Neutrophil (primary cell): ENCODE measurements at regions not wholly inside any gene's neighbourhood (a gene's known extent, or its start where the extent isn't known, plus 50 kb on each side); places are given as distances from the start of the nearest gene placed in this dataset.

Experiments
- H3K27ac ChIP-seq: fragments of 200-600 bp; sonication (generic); 2 replicates; pipeline ENCODE4 v1.5.1; 2016; ENCODE audit warnings: mild to moderate bottlenecking, moderate library complexity
- H3K27me3 ChIP-seq: fragments of 200-600 bp; sonication (generic); 2 replicates; pipeline ENCODE4 v1.6.0; 2016; ENCODE audit warnings: mild to moderate bottlenecking
- H3K36me3 ChIP-seq: fragments of 200-600 bp; sonication (generic); 2 replicates; pipeline ENCODE4 v1.5.1; 2017
- H3K4me1 ChIP-seq, 2 experiments: fragments of 200-600 bp in 1 of 2; sonication (generic) in 1 of 2; 1 replicate in 1 of 2; 2 replicates in 1 of 2; pipeline versions ENCODE4 v1.5.1 to v1.6.1; 2013 to 2016; ENCODE audit warnings: low read depth in 1 of 2, low read length in 1 of 2, mild to moderate bottlenecking in 1 of 2, moderate library complexity in 1 of 2; ENCODE audit not compliant: control insufficient read depth in 1 of 2, insufficient read depth in 1 of 2
- H3K4me3 ChIP-seq, 2 experiments: fragments of 200-600 bp in 1 of 2; sonication (generic) in 1 of 2; 1 replicate in 1 of 2; 2 replicates in 1 of 2; pipeline ENCODE4 v1.5.1; 2013 to 2016; ENCODE audit warnings: low read depth in 1 of 2, low read length in 1 of 2, mild to moderate bottlenecking in 1 of 2, moderate library complexity in 1 of 2
- H3K9me3 ChIP-seq: fragments of 200-600 bp; sonication (generic); 2 replicates; pipeline ENCODE4 v1.5.1; 2016
- TF ChIP-seq, protein P1 (sequence below): fragments of 200-600 bp; sonication (generic); IDR thresholded peaks from 2 replicates; pipeline ENCODE4 v1.5.1; 2016; ENCODE audit warnings: antibody characterized with exemption

DNA sequence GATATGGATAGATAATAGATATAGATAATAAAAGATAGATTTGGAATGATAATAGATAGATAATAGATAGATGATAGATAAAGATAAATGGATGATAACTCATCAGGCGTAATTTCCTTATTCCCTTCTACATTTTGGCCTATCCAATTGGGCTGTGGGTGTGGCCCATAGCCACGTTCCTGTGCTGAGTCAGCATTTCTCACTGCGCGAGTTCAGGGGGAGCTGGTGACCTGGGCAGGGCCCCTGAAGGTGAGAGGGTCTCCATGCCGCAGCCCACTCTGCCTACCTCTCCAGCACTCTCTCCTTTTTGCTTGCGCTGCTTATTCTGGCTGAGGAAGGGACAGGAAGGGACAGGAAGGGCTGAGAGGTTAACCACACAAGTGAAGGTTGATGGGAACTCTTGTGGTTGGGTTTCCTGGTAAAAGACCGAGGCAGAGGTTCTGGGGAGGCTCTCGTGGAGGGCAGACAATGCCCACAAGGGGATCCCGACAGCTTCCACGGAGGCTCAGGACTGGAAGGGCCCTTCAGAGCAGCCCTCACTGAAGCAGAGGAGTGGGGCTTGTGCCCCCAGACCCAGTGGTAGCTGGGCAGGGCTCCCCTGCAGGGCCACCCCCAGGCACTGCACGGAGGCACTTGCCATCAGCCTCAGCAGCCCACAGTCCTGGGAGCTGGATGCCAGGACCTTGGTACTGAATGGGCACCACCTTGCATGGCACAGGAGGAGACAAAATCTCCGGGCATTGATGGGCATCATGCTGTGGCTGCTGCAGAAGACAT is 247.3 kb upstream of the PITRM1 start:
- Histone ChIP-seq H3K9me3 (no peaks in the 10 kb centered on the region), H3K4me3 (no peak overlapping the region), H3K4me1 (peaks cover 3 to 5% of the 10 kb centered on the region in 2 experiments), H3K36me3 (no peaks in the 10 kb centered on the region), H3K27me3 (peaks cover 20% of the 10 kb centered on the region), H3K27ac (no peak overlapping the region)
- TF ChIP-seq, protein P1, sequence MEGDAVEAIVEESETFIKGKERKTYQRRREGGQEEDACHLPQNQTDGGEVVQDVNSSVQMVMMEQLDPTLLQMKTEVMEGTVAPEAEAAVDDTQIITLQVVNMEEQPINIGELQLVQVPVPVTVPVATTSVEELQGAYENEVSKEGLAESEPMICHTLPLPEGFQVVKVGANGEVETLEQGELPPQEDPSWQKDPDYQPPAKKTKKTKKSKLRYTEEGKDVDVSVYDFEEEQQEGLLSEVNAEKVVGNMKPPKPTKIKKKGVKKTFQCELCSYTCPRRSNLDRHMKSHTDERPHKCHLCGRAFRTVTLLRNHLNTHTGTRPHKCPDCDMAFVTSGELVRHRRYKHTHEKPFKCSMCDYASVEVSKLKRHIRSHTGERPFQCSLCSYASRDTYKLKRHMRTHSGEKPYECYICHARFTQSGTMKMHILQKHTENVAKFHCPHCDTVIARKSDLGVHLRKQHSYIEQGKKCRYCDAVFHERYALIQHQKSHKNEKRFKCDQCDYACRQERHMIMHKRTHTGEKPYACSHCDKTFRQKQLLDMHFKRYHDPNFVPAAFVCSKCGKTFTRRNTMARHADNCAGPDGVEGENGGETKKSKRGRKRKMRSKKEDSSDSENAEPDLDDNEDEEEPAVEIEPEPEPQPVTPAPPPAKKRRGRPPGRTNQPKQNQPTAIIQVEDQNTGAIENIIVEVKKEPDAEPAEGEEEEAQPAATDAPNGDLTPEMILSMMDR: no peak

- Histone ChIP-seq H3K4me1 (no peaks in the 10 kb centered on the region), H3K27me3 (peaks cover 11% of the 10 kb centered on the region), H3K4me3 (no peak overlapping the region), H3K27ac (no peak overlapping the region), H3K9me3 (no peaks in the 10 kb centered on the region), H3K36me3 (no peaks in the 10 kb centered on the region)
- TF ChIP-seq, protein P1: no peak
These were observed 246.3 kb upstream of the PITRM1 start for GRCh38 chr10:3418926-3419325.

GRCh38 chr10:3418041-3418754 is 245.6 kb upstream of the PITRM1 start:
- H3K36me3 ChIP-seq: no peaks in the 10 kb centered on the region
- no peak overlapping the region for H3K4me3 ChIP-seq
- H3K27ac ChIP-seq: no peak overlapping the region
- peaks cover 7% of the 10 kb centered on the region for H3K27me3 ChIP-seq
- TF ChIP-seq, protein P1: no peak
- no peaks in the 10 kb centered on the region for H3K4me1 ChIP-seq
- H3K9me3 ChIP-seq: no peaks in the 10 kb centered on the region

DNA sequence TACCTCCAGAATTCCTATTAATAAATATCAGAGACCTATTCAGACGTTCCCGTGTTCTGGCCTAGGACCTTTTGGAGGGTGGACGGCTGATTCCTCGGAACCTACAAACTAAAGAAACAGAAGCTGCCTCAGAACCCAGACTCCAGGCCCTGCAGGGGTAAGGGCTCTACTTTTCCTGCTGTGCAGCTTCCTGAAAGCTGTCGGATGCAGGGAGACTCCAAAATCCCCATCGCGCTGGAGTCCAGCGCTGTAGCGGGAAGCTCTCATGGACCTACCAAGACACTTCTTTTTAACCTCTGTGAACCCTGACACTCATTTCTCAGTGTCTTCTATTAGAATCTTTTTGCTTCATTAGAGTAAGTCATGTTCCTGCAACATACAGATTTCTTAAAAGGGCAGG is 244.5 kb upstream of the PITRM1 start:
- no peak overlapping the region for H3K27ac ChIP-seq
- peaks cover 7% of the 10 kb centered on the region for H3K27me3 ChIP-seq
- H3K4me3 ChIP-seq: no peak overlapping the region
- no peaks in the 10 kb centered on the region for H3K36me3 ChIP-seq
- H3K4me1 ChIP-seq: no peaks in the 10 kb centered on the region
- TF ChIP-seq, protein P1: no peak
- H3K9me3 ChIP-seq: no peaks in the 10 kb centered on the region

GRCh38 chr10:3415878-3416605 is 243.5 kb upstream of the PITRM1 start:
- Histone ChIP-seq H3K27ac (no peak overlapping the region), H3K4me3 (no peak overlapping the region), H3K36me3 (no peaks in the 10 kb centered on the region), H3K4me1 (no peaks in the 10 kb centered on the region), H3K9me3 (no peaks in the 10 kb centered on the region), H3K27me3 (peaks cover 7% of the 10 kb centered on the region)
- TF ChIP-seq, protein P1: no peak
